ENCODE measurements at regions not wholly inside any gene's neighbourhood (a gene's known extent, or its start where the extent isn't known, plus 50 kb on each side); places are given as distances from the start of the nearest gene placed in this dataset.
"Not testable (repeated sequence)": the region's sequence is repeated elsewhere in the genome, so short reads cannot be mapped to it uniquely, and the experiment has no call there.

DNA sequence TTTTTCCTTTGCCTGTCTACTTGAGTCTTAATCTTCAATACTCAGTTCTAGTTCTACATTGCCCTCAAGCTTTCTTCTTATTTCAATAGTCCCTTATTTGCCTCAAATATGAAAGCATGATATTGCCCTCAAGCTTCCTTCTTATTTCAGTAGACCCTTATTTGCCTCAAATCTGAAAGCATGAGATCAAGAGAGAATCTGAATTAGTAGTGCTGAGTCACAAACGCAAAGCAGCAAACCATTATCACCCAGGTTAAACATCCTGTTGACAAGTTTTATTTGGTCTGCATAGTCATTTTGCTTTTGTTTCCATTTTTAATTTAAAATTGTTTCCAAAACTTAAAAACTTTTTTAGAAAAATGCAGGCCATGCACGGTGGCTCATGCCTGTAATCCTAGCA lies 583.3 kb upstream of the FSHR start:
- TF ChIP-seq, protein P1, sequence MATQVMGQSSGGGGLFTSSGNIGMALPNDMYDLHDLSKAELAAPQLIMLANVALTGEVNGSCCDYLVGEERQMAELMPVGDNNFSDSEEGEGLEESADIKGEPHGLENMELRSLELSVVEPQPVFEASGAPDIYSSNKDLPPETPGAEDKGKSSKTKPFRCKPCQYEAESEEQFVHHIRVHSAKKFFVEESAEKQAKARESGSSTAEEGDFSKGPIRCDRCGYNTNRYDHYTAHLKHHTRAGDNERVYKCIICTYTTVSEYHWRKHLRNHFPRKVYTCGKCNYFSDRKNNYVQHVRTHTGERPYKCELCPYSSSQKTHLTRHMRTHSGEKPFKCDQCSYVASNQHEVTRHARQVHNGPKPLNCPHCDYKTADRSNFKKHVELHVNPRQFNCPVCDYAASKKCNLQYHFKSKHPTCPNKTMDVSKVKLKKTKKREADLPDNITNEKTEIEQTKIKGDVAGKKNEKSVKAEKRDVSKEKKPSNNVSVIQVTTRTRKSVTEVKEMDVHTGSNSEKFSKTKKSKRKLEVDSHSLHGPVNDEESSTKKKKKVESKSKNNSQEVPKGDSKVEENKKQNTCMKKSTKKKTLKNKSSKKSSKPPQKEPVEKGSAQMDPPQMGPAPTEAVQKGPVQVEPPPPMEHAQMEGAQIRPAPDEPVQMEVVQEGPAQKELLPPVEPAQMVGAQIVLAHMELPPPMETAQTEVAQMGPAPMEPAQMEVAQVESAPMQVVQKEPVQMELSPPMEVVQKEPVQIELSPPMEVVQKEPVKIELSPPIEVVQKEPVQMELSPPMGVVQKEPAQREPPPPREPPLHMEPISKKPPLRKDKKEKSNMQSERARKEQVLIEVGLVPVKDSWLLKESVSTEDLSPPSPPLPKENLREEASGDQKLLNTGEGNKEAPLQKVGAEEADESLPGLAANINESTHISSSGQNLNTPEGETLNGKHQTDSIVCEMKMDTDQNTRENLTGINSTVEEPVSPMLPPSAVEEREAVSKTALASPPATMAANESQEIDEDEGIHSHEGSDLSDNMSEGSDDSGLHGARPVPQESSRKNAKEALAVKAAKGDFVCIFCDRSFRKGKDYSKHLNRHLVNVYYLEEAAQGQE (IDR thresholded peaks at IDR 0.05; ENCODE audit: low read depth) = no peak
- TF ChIP-seq SRF (IDR thresholded peaks at IDR 0.05; ENCODE audit: low read depth) (no peak), JUND (IDR thresholded peaks at IDR 0.05) (no peak), EGR1 (IDR thresholded peaks at IDR 0.05; ENCODE audit: low read depth) (no peak), ZNF274 (IDR thresholded peaks at IDR 0.05; ENCODE audit: low read depth, low read length) (no peak), ZFX (IDR thresholded peaks at IDR 0.05) (no peak), EZH2phosphoT487 (IDR thresholded peaks at IDR 0.05; ENCODE audit: borderline replicate concordance) (no peak), EZH2 (IDR thresholded peaks at IDR 0.05) (no peak)
- TF ChIP-seq, protein P2, sequence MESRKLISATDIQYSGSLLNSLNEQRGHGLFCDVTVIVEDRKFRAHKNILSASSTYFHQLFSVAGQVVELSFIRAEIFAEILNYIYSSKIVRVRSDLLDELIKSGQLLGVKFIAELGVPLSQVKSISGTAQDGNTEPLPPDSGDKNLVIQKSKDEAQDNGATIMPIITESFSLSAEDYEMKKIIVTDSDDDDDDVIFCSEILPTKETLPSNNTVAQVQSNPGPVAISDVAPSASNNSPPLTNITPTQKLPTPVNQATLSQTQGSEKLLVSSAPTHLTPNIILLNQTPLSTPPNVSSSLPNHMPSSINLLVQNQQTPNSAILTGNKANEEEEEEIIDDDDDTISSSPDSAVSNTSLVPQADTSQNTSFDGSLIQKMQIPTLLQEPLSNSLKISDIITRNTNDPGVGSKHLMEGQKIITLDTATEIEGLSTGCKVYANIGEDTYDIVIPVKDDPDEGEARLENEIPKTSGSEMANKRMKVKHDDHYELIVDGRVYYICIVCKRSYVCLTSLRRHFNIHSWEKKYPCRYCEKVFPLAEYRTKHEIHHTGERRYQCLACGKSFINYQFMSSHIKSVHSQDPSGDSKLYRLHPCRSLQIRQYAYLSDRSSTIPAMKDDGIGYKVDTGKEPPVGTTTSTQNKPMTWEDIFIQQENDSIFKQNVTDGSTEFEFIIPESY (IDR thresholded peaks at IDR 0.05; ENCODE audit: extremely low read depth, insufficient replicate concordance, low read length) = no peak
- Histone ChIP-seq H3K27me3 (ENCODE audit: insufficient read depth, low read length) (no peaks in the 10 kb centered on the region), H2AFZ (ENCODE audit: low read depth, low read length, poor library complexity, severe bottlenecking) (no peak overlapping the region), H3K4me2 (ENCODE audit: low read length) (no peak overlapping the region), H3K27ac (ENCODE audit: low read depth, low read length) (no peak overlapping the region), H3K4me3 (replicated peaks in 1 of 2; ENCODE audit: low read depth in 1 of 2, low read length in 2 of 2) (no peak overlapping the region), H3K9ac (ENCODE audit: low read length) (no peak overlapping the region), H3K79me2 (ENCODE audit: insufficient read depth, low read length) (no peaks in the 10 kb centered on the region), H3K9me3 (ENCODE audit: control insufficient read depth in 1 of 2, insufficient read depth in 1 of 2, low read depth in 1 of 2, low read length in 2 of 2) (peaks cover 0 to 5% of the 10 kb centered on the region in 2 experiments; a peak in 2 of 4 replicates), H3K9me2 (ENCODE audit: insufficient read depth) (no peaks in the 10 kb centered on the region), H3K4me1 (ENCODE audit: control insufficient read depth in 1 of 2, insufficient read depth in 2 of 2, low read length in 2 of 2) (no peaks in the 10 kb centered on the region), H3K36me3 (ENCODE audit: control insufficient read depth in 1 of 2, insufficient read depth in 2 of 2, low read length in 2 of 2) (no peaks in the 10 kb centered on the region), H4K20me1 (ENCODE audit: insufficient read depth) (no peaks in the 10 kb centered on the region)
- DNase-seq (ENCODE audit: low read depth, low spot score) (no peak), ATAC-seq (no peak)
- no TSS peak for BruUV-seq (replicated peaks)
- POLR2A ChIA-PET = no interaction called here
- RAD21 ChIA-PET (ENCODE audit: low non-redundant PET in 1 of 2, low total read pairs in 2 of 2, uncharacterized antibody in 2 of 2, unreplicated experiment in 2 of 2) = no interaction called here
- CTCF ChIA-PET = no interaction called here
- intact Hi-C loops (cut with micrococcal nuclease) = no loop called here

DNA sequence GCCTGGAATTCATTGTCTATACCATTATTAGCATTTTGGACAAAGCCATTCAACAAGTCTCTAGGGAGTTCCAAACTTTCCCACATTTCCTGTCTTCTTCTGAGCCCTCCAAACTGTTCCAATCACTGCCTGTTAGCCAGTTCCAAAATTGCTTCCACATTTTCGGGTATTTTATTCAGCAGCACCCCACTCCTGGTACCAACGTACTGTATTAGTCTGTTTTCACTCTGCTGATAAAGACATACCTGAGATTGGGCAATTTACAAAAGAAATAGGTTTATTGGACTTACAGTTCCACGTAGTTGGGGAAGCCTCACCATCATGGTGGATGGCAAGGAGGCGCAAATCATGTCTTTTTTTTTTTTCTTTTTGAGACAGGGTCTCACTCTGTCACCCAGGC lies 578.6 kb upstream of the FSHR start:
- not testable (repeated sequence) for BruUV-seq (replicated peaks)

More for the DNA sequence above, 578.6 kb upstream of the FSHR start:
- POLR2A ChIA-PET; H3K4me1 ChIP-seq (ENCODE audit: control insufficient read depth in 1 of 2, insufficient read depth in 2 of 2, low read length in 2 of 2); RAD21 ChIA-PET (ENCODE audit: low non-redundant PET in 1 of 2, low total read pairs in 2 of 2, uncharacterized antibody in 2 of 2, unreplicated experiment in 2 of 2); DNase-seq (ENCODE audit: low read depth, low spot score); H3K79me2 ChIP-seq (ENCODE audit: insufficient read depth, low read length); intact Hi-C loops (cut with micrococcal nuclease); H3K9ac ChIP-seq (ENCODE audit: low read length); H3K36me3 ChIP-seq (ENCODE audit: control insufficient read depth in 1 of 2, insufficient read depth in 2 of 2, low read length in 2 of 2); H3K9me2 ChIP-seq (ENCODE audit: insufficient read depth); H3K27me3 ChIP-seq (ENCODE audit: insufficient read depth, low read length); CTCF ChIA-PET; H2AFZ ChIP-seq (ENCODE audit: low read depth, low read length, poor library complexity, severe bottlenecking); H3K27ac ChIP-seq (ENCODE audit: low read depth, low read length); H3K4me2 ChIP-seq (ENCODE audit: low read length); H3K4me3 ChIP-seq (replicated peaks in 1 of 2; ENCODE audit: low read depth in 1 of 2, low read length in 2 of 2); ATAC-seq; H4K20me1 ChIP-seq (ENCODE audit: insufficient read depth): not testable (repeated sequence)
- H3K9me3 ChIP-seq (ENCODE audit: control insufficient read depth in 1 of 2, insufficient read depth in 1 of 2, low read depth in 1 of 2, low read length in 2 of 2) = peaks cover 6 to 15% of the 10 kb centered on the region in 2 experiments; a peak in 2 of 4 replicates
